ENCODE measurements at regions not wholly inside any gene's neighbourhood (a gene's known extent, or its start where the extent isn't known, plus 50 kb on each side); places are given as distances from the start of the nearest gene placed in this dataset.

DNA sequence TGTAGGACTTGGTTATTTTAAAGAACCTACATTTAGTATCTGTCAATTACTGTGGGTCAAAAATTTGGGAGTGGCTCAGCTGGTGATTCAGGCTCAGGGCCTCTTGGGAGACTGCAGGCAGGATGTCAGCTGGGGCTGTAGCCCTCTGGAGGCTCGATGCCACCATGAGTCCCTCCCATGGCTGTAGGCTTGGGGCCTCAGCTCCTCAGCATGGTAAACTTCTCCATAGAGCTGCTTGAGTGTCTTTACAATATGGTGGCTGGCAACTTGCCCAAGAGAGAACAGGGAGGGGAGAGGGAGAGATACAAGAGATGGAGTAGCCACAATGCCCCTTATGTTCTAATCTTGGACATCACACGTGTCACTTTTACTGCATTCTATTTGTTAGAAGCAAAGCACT, 470.4 kb downstream of the CDH26 start:
- TF ChIP-seq POLR2A (IDR thresholded peaks at IDR 0.05) (no peak), EP300 (IDR thresholded peaks at IDR 0.05) (no peak)
- TF ChIP-seq, protein P1, sequence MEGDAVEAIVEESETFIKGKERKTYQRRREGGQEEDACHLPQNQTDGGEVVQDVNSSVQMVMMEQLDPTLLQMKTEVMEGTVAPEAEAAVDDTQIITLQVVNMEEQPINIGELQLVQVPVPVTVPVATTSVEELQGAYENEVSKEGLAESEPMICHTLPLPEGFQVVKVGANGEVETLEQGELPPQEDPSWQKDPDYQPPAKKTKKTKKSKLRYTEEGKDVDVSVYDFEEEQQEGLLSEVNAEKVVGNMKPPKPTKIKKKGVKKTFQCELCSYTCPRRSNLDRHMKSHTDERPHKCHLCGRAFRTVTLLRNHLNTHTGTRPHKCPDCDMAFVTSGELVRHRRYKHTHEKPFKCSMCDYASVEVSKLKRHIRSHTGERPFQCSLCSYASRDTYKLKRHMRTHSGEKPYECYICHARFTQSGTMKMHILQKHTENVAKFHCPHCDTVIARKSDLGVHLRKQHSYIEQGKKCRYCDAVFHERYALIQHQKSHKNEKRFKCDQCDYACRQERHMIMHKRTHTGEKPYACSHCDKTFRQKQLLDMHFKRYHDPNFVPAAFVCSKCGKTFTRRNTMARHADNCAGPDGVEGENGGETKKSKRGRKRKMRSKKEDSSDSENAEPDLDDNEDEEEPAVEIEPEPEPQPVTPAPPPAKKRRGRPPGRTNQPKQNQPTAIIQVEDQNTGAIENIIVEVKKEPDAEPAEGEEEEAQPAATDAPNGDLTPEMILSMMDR (IDR thresholded peaks at IDR 0.05), result no peak
